H1 (cell line): ENCODE measurements at regions not wholly inside any gene's neighbourhood (a gene's known extent, or its start where the extent isn't known, plus 50 kb on each side); places are given as distances from the start of the nearest gene placed in this dataset.

Experiments
- JUN ChIP-seq: IDR thresholded peaks from 2 replicates; pipeline ENCODE4 v1.6.1; 2011; ENCODE audit warnings: low read depth, mild to moderate bottlenecking, improper control_type of control experiment, low read length
- MAFK ChIP-seq: IDR thresholded peaks from 2 replicates; pipeline ENCODE4 v1.6.1; 2012; ENCODE audit warnings: low read depth, mild to moderate bottlenecking, improper control_type of control experiment, low read length
- POLR2A ChIP-seq, 2 experiments: IDR thresholded peaks; 1 replicate in 1 of 2; 2 replicates in 1 of 2; pipeline ENCODE4 v1.6.1; 2011; ENCODE audit warnings: low read depth in 2 of 2, low read length in 2 of 2, mild to moderate bottlenecking in 2 of 2; ENCODE audit errors: control extremely low read depth in 1 of 2
- SAP30 ChIP-seq: fragments of 300-600 bp; sonication (generic); IDR thresholded peaks from 2 replicates; pipeline ENCODE4 v1.7.1; 2012; ENCODE audit warnings: low read length, moderate library complexity, mild to moderate bottlenecking, inconsistent platforms; ENCODE audit not compliant: insufficient read depth, insufficient replicate concordance
- TAF1 ChIP-seq: IDR thresholded peaks from 2 replicates; pipeline ENCODE4 v1.6.1; 2011; ENCODE audit warnings: mild to moderate bottlenecking, low read depth, low read length
- TBP ChIP-seq: IDR thresholded peaks from 2 replicates; pipeline ENCODE4 v1.6.1; 2011; ENCODE audit warnings: low read depth, low read length, improper control_type of control experiment

DNA sequence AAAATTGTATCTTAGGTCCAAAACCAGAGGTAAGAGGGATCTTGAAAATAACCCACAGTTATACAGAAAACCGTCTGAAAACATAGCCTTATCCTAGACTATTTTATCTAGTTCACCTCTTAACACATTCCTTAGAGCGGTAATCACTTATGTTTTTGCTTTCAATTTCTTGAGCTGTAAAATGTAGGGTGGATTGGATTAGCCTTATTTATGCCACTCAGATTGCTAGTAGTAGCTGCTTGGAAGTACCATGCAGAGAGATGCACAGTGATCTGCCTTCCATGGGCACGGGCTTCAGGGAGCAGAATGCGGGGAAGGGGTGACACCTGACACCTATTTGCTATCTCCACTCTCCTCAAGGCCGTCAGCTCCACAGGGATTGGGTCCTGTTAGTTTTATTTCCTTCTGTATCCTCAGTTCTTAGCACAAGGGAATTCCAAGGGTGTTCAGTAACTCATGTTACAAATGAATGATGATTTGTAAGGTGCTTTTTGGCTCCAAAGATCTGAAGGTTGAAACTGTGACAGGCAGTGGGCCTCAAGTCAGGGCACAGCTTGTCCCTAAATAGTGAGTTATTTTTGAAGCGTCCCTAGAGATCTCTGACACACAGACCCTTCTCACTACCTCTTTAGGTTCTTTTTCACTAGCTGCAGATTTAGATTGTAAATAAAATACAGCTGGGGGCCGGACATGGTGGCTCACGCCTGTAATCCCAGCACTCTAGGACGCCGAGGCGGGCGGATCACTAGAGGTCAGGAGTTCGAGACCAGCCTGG lies 64.0 kb upstream of the PMAIP1 start (continued):
- TF ChIP-seq JUN = no peak
- TF ChIP-seq SAP30 = no peak
- no peak for TF ChIP-seq TBP
- no peak for TF ChIP-seq TAF1
- no peak for TF ChIP-seq MAFK
- no peak for TF ChIP-seq POLR2A (IDR thresholded peaks at IDR 0.05; ENCODE audit: control extremely low read depth in 1 of 2, low read depth in 2 of 2, low read length in 2 of 2)
